ENCODE measurements at regions not wholly inside any gene's neighbourhood (a gene's known extent, or its start where the extent isn't known, plus 50 kb on each side); places are given as distances from the start of the nearest gene placed in this dataset.

- Mint-ChIP-seq H3K4me3 (no peak overlapping the region), H3K36me3 (no peaks in the 10 kb centered on the region), H3K4me1 (peaks cover 7% of the 10 kb centered on the region), H3K27me3 (ENCODE audit: insufficient read depth, low read depth) (peaks cover 4% of the 10 kb centered on the region), H3K9me3 (peaks cover 13% of the 10 kb centered on the region), H3K27ac (no peak overlapping the region)
- peaks cover 19% of the 10 kb centered on the region for H3K4me1 ChIP-seq
- no peaks in the 10 kb centered on the region for H3K9me3 ChIP-seq (ENCODE audit: low read depth)
- H3K4me3 ChIP-seq, result no peak overlapping the region
- H3K36me3 ChIP-seq, result no peaks in the 10 kb centered on the region
- peak; percentile 70 for TF ChIP-seq CTCF (IDR thresholded peaks at IDR 0.05)
- TF ChIP-seq EZH2phosphoT487 (IDR thresholded peaks at IDR 0.05), result no peak
- H4K20me1 ChIP-seq (ENCODE audit: low read depth), result no peaks in the 10 kb centered on the region
- H3K27me3 ChIP-seq, result no peaks in the 10 kb centered on the region
- no peak overlapping the region for H3K4me2 ChIP-seq
- no peaks in the 10 kb centered on the region for H3F3A ChIP-seq (ENCODE audit: low read depth)
- peak; percentile 77 for DNase-seq (ENCODE audit: low spot score)
- no peak overlapping the region for H3K9ac ChIP-seq
- H3K79me2 ChIP-seq (ENCODE audit: low read depth), result no peaks in the 10 kb centered on the region
- no peak overlapping the region for H2AFZ ChIP-seq (replicated peaks)
- no peak overlapping the region for H3K27ac ChIP-seq
Measured at GRCh38 chr15:70362886-70363285, 265.2 kb upstream of the TLE3 start.

GRCh38 chr15:70362350-70362749 is 264.6 kb upstream of the TLE3 start:
- Histone ChIP-seq H3K4me1 (peaks cover 24% of the 10 kb centered on the region), H4K20me1 (ENCODE audit: low read depth) (no peaks in the 10 kb centered on the region), H2AFZ (replicated peaks) (no peak overlapping the region), H3K4me3 (no peak overlapping the region), H3K36me3 (no peaks in the 10 kb centered on the region), H3F3A (ENCODE audit: low read depth) (no peaks in the 10 kb centered on the region), H3K4me2 (peak overlapping the region; percentile 5), H3K9me3 (ENCODE audit: low read depth) (no peaks in the 10 kb centered on the region), H3K27ac (no peak overlapping the region), H3K9ac (no peak overlapping the region), H3K27me3 (no peaks in the 10 kb centered on the region), H3K79me2 (ENCODE audit: low read depth) (no peaks in the 10 kb centered on the region)
- H3K27ac Mint-ChIP-seq, result no peak overlapping the region
- H3K9me3 Mint-ChIP-seq, result peaks cover 13% of the 10 kb centered on the region
- peaks cover 12% of the 10 kb centered on the region for H3K4me1 Mint-ChIP-seq
- peaks cover 4% of the 10 kb centered on the region for H3K27me3 Mint-ChIP-seq (ENCODE audit: insufficient read depth, low read depth)
- no peak overlapping the region for H3K4me3 Mint-ChIP-seq
- no peak for DNase-seq (ENCODE audit: low spot score)
- no peak for TF ChIP-seq CTCF (IDR thresholded peaks at IDR 0.05)
- TF ChIP-seq EZH2 (IDR thresholded peaks at IDR 0.05), result no peak
- TF ChIP-seq EZH2phosphoT487 (IDR thresholded peaks at IDR 0.05), result no peak
- no peaks in the 10 kb centered on the region for H3K36me3 Mint-ChIP-seq

- TF ChIP-seq CTCF (IDR thresholded peaks at IDR 0.05) (no peak), EZH2phosphoT487 (IDR thresholded peaks at IDR 0.05) (no peak), EZH2 (IDR thresholded peaks at IDR 0.05) (no peak)
- H3K79me2 ChIP-seq (ENCODE audit: low read depth), result no peaks in the 10 kb centered on the region
- no peak overlapping the region for H3K4me3 Mint-ChIP-seq
- H3K4me3 ChIP-seq, result no peak overlapping the region
- no peaks in the 10 kb centered on the region for H3K9me3 ChIP-seq (ENCODE audit: low read depth)
- no peak overlapping the region for H2AFZ ChIP-seq (replicated peaks)
- no peaks in the 10 kb centered on the region for H3K27me3 ChIP-seq
- no peak overlapping the region for H3K27ac ChIP-seq
- H3F3A ChIP-seq (ENCODE audit: low read depth), result no peaks in the 10 kb centered on the region
- no peak overlapping the region for H3K9ac ChIP-seq
- no peaks in the 10 kb centered on the region for H3K36me3 ChIP-seq
- H3K9me3 Mint-ChIP-seq, result peaks cover 12% of the 10 kb centered on the region
- H3K27me3 Mint-ChIP-seq (ENCODE audit: insufficient read depth, low read depth), result peaks cover 5% of the 10 kb centered on the region
- peaks cover 17% of the 10 kb centered on the region for H3K4me1 Mint-ChIP-seq
- H3K36me3 Mint-ChIP-seq, result no peaks in the 10 kb centered on the region
- no peak for DNase-seq (ENCODE audit: low spot score)
- no peak overlapping the region for H3K27ac Mint-ChIP-seq
- H3K4me1 ChIP-seq, result peaks cover 29% of the 10 kb centered on the region
- H4K20me1 ChIP-seq (ENCODE audit: low read depth), result no peaks in the 10 kb centered on the region
- no peak overlapping the region for H3K4me2 ChIP-seq
Measured at GRCh38 chr15:70361891-70362290, 264.2 kb upstream of the TLE3 start.
